ENCODE measurements at regions not wholly inside any gene's neighbourhood (a gene's known extent, or its start where the extent isn't known, plus 50 kb on each side); places are given as distances from the start of the nearest gene placed in this dataset.

- no peak for DNase-seq
Measured at GRCh38 chr14:87879389-87879788, 113.6 kb downstream of the GALC start.

GRCh38 chr14:87878959-87879358 is 114.0 kb downstream of the GALC start:
- no peak for DNase-seq

- no peak for DNase-seq
Measured at GRCh38 chr14:87877877-87878276, 115.1 kb downstream of the GALC start.

- DNase-seq = no peak
Measured at GRCh38 chr14:87874676-87875075, 118.3 kb downstream of the GALC start.

GRCh38 chr14:87873741-87874140 is 119.2 kb downstream of the GALC start:
- no peak for DNase-seq

- DNase-seq = no peak
Measured at GRCh38 chr14:87869619-87870583, 123.1 kb downstream of the GALC start.

GRCh38 chr14:87868920-87869319 is 124.1 kb downstream of the GALC start:
- no peak for DNase-seq

- DNase-seq = no peak
Measured at GRCh38 chr14:87866116-87866515, 126.9 kb downstream of the GALC start.

- DNase-seq = no peak
Measured at GRCh38 chr14:87864356-87865270, 128.4 kb downstream of the GALC start.

- no peak for DNase-seq
Measured at GRCh38 chr14:87863047-87863446, 129.9 kb downstream of the GALC start.

- no peak for DNase-seq
Measured at GRCh38 chr14:87852107-87852506, 140.9 kb downstream of the GALC start.

- no peak for DNase-seq
Measured at GRCh38 chr14:87851190-87851589, 141.8 kb downstream of the GALC start.

GRCh38 chr14:87847216-87847755 is 145.7 kb downstream of the GALC start:
- no peak for DNase-seq

- DNase-seq = no peak
Measured at GRCh38 chr14:87840906-87841305, 152.1 kb downstream of the GALC start.

GRCh38 chr14:87838931-87839330 is 154.1 kb downstream of the GALC start:
- DNase-seq = no peak

GRCh38 chr14:87837296-87837695 is 155.7 kb downstream of the GALC start:
- DNase-seq = no peak

GRCh38 chr14:87834594-87834993 is 158.4 kb downstream of the GALC start:
- DNase-seq = no peak

GRCh38 chr14:87833026-87833425 is 160.0 kb downstream of the GALC start:
- DNase-seq = no peak

GRCh38 chr14:87830443-87831096 is 162.4 kb downstream of the GALC start:
- no peak for DNase-seq

GRCh38 chr14:87829543-87829942 is 163.4 kb downstream of the GALC start:
- DNase-seq = no peak

GRCh38 chr14:87824266-87824665 is 168.7 kb downstream of the GALC start:
- DNase-seq = no peak

GRCh38 chr14:87816416-87816815 is 176.6 kb downstream of the GALC start:
- DNase-seq = no peak

- DNase-seq = no peak
Measured at GRCh38 chr14:87815121-87815520, 177.9 kb downstream of the GALC start.

All from CD4-positive, alpha-beta T cell treated with Interleukin-4 for 1 hour (primary cell).